ENCODE measurements at regions not wholly inside any gene's neighbourhood (a gene's known extent, or its start where the extent isn't known, plus 50 kb on each side); places are given as distances from the start of the nearest gene placed in this dataset.
"Not testable (repeated sequence)": the region's sequence is repeated elsewhere in the genome, so short reads cannot be mapped to it uniquely, and the experiment has no call there.

- no peak for DNase-seq (ENCODE audit: low spot score)
These were observed 234.5 kb downstream of the TFAP2A start for GRCh38 chr6:10180138-10181074.

- no peak for DNase-seq (ENCODE audit: low spot score)
These were observed 237.2 kb downstream of the TFAP2A start for GRCh38 chr6:10177704-10178103.

DNA sequence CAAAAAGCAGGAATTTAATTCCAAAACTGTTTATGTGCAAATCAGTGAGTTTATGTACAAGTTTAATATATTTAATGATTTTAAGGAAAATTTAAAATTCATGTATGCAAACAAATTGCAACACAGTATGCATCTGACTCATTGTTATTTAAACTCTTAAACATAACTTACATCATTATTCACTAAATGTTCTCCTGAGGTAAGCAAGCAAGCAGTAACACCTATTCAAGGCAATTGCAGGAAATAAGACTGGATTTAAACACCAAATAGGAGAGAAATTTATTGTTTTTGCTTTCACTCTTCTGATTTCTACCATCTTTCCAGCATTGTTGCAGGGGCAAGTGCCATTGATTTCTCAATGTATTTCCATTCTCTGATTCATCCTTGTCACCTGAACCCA lies 239.5 kb downstream of the TFAP2A start:
- DNase-seq (ENCODE audit: low spot score) = no peak

DNA sequence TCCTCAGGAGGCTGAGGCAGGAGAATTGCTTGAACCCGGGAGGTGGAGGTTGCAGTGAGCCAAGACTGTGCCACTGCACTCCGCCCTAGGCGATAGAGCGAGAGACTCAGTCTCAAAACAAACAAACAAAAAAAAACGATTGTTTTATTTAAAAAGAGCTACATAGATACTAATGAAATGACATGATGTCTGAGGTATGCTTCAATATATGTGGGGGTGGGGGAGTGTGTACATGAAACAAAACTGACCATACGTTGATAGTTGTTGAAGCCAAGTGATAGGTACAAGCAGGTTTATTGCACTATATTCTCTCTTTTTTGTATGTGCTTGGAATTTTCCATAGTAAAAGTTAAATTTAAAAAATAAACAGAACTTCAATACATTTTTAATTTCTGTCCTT lies 240.1 kb downstream of the TFAP2A start:
- DNase-seq (ENCODE audit: low spot score) = no peak

- no peak for DNase-seq (ENCODE audit: low spot score)
These were observed 240.8 kb downstream of the TFAP2A start for GRCh38 chr6:10174056-10174455.

GRCh38 chr6:10171706-10172105 lies 243.2 kb downstream of the TFAP2A start:
- not testable (repeated sequence) for DNase-seq (ENCODE audit: low spot score)

GRCh38 chr6:10170816-10171215 lies 244.1 kb downstream of the TFAP2A start:
- no peak for DNase-seq (ENCODE audit: low spot score)

DNA sequence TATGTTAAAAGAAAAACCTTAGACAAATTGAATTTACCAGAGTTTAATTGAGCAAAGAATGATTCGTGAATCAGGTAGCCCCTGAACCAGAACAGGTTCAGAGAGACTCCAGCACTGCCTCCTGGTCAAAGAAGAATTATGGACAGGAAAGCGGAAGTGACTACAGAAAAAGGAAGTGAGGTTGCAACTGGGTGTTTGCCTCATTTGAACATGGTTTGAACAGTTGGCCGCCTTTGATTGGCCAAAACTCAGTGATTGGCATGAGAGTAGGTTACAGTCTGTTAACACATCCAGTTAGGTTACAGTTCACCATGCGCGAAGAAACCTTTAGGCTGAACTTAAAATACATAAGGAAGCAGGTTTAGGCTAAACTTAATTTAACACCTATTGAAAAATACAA lies 248.8 kb downstream of the TFAP2A start:
- no peak for DNase-seq (ENCODE audit: low spot score)

GRCh38 chr6:10163203-10163962 lies 251.5 kb downstream of the TFAP2A start:
- DNase-seq (ENCODE audit: low spot score) = no peak

DNA sequence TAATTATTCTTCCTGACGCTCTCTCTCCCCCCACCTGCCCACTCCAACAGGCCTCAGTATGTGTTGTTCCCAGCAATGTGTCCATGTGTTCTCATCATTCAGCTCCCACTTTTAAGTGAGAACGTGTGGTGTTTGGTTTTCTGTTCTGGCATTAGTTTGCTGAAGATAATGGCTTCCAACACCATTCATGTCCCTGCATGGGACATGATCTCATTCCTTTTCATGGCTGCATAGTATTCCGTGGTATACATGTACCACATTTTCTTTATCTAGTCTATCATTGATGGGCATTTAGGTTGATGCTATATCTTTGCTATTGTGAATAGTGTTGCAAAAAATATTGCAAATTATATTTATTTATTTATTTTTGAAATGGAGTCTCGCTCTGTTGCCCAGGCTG lies 258.0 kb downstream of the TFAP2A start:
- no peak for DNase-seq (ENCODE audit: low spot score)

DNA sequence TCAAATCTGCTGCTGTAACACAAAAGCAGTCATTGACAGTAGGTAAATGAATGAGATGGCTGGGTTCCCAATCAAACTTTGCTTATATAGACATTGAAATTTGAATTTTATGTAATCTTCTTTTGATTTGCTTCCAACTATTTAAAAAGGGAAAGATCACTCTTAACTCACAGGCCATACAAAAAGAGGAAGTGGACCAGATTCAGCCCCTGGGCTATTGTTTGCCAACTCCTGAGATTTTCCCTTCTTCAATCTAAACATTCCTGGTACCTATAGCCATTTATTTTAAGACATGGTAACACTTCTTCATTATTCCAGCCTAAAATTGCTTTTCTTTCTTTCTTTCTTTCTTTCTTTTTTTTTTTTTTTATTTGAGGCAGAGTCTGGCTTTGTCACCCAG lies 260.6 kb downstream of the TFAP2A start:
- DNase-seq (ENCODE audit: low spot score) = no peak

GRCh38 chr6:10151144-10151915 lies 263.5 kb downstream of the TFAP2A start:
- no peak for DNase-seq (ENCODE audit: low spot score)

- DNase-seq (ENCODE audit: low spot score) = no peak
These were observed 265.3 kb downstream of the TFAP2A start for GRCh38 chr6:10149603-10150002.

GRCh38 chr6:10146715-10147451 lies 268.0 kb downstream of the TFAP2A start:
- no peak for DNase-seq (ENCODE audit: low spot score)

- DNase-seq (ENCODE audit: low spot score) = no peak
These were observed 270.1 kb downstream of the TFAP2A start for GRCh38 chr6:10144772-10145171.

DNA sequence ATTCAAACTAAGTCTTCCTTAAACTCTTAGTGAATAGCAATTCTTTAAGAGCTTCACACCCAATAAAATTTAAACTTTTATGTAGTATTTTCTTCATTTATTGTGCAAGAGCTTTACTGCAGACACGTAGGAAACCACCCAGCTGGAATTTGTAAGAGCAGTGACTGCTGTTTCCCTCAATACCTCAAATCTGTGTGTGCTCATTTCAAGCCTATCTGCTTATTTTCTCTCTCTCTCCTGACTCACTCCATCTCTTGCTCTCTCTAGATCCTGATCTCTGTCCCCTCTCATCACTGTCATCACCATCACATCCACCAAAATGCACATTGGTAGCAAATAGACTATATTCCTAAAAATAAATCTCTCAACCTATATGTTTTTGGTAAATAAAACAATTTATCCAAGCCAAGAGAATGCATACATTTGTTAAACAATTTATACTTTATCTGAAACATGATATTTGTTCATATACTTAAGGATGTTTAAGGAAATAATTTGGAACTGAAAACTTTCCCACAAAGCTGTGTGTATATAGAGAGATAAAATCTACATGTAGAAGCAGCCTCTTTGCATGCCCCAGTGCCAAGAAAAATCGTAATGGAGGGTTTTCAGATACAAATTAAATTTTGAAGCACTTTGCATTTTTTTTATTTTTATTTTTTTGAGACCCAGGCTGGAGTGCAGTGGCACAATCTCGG lies 273.0 kb downstream of the TFAP2A start:
- no peak for DNase-seq (ENCODE audit: low spot score)

GRCh38 chr6:10140824-10141223 lies 274.1 kb downstream of the TFAP2A start:
- DNase-seq (ENCODE audit: low spot score) = no peak

DNA sequence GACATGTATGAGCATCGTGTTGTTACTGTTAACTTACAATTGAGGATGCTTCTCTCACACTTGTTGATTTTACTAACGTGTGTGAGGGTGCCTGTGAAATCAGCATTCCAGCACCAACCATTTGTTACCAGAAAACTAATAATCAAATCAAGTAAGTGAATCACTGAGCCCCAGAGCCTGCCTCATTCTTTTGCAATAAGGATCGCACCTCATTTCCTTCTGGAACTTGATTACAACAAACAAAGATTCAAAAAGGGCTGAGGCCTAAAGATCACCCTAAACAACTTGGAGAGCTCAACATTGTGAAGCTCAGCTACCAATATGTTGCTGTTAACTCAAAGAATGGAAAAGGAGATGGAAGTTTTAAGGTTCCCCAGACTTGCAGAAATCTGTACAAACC lies 274.7 kb downstream of the TFAP2A start:
- no peak for DNase-seq (ENCODE audit: low spot score)

DNA sequence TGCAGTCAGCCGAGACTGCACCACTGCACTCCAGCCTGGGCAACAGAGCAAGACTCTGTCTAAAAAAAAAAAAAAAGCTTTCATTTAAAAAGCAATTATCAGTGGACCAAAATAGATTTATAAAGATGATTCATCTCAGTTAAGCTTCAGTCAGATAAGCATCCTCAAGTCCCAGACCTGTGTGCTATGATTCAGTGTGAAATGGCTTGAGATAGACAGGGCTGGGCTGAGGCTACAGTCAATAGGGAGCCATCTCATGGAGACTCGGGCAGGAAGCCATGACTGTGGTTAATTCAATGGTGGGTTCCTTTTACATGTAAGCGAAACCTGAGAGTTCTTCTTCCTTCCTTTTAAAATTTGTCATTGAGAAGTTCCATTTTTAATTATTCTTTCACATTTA lies 276.0 kb downstream of the TFAP2A start:
- DNase-seq (ENCODE audit: low spot score) = no peak

GRCh38 chr6:10136636-10137035 lies 278.2 kb downstream of the TFAP2A start:
- DNase-seq (ENCODE audit: low spot score) = no peak
